Esophagus (tissue), 2 donors: ENCODE measurements at regions not wholly inside any gene's neighbourhood (a gene's known extent, or its start where the extent isn't known, plus 50 kb on each side); places are given as distances from the start of the nearest gene placed in this dataset.

ENCODE experiments used
- H3K27ac ChIP-seq, 2 donors: one replicate each; pipeline ENCODE4 v1.5.1; 2013; ENCODE audit warnings: low read depth in 2 of 2, mild to moderate bottlenecking in 2 of 2, inconsistent platforms in 1 of 2, low read length in 1 of 2, moderate library complexity in 1 of 2
- H3K27me3 ChIP-seq, 2 donors: one replicate each; pipeline ENCODE4 v1.6.1; 2013; ENCODE audit warnings: low read length in 2 of 2, control low read depth in 1 of 2, mild to moderate bottlenecking in 1 of 2; ENCODE audit not compliant: insufficient read depth in 2 of 2, control insufficient read depth in 1 of 2
- H3K36me3 ChIP-seq, 2 donors: one replicate each; pipeline ENCODE4 v1.6.1; 2013; ENCODE audit warnings: low read length in 1 of 2; ENCODE audit not compliant: control insufficient read depth in 2 of 2, insufficient read depth in 2 of 2
- H3K4me1 ChIP-seq, 2 donors: one replicate each; pipeline ENCODE4 v1.6.1; 2013; ENCODE audit warnings: low read length in 1 of 2; ENCODE audit not compliant: control insufficient read depth in 2 of 2, insufficient read depth in 2 of 2
- H3K4me3 ChIP-seq, 2 donors: one replicate each; pipeline ENCODE4 v1.5.1; 2013; ENCODE audit warnings: low read length in 2 of 2, mild to moderate bottlenecking in 2 of 2, low read depth in 1 of 2, moderate library complexity in 1 of 2
- H3K9me3 ChIP-seq, 2 donors: one replicate each; pipeline ENCODE4 v1.6.1; 2013; ENCODE audit warnings: mild to moderate bottlenecking in 2 of 2, low read depth in 1 of 2, low read length in 1 of 2, moderate library complexity in 1 of 2; ENCODE audit not compliant: control insufficient read depth in 2 of 2, insufficient read depth in 1 of 2
- WGBS, 2 donors: extraction: QIAGEN DNeasy Blood & Tissue Kit; methylation state at CpG; one replicate each; pipeline ENCODE4 v1.1.7; 2013; 5-methylcytosine and 5-hydroxymethylcytosine counted together
- donor health status: healthy with polysubstance abuse.
- donor health status: Bipolar disorder and iron deficiency.

DNA sequence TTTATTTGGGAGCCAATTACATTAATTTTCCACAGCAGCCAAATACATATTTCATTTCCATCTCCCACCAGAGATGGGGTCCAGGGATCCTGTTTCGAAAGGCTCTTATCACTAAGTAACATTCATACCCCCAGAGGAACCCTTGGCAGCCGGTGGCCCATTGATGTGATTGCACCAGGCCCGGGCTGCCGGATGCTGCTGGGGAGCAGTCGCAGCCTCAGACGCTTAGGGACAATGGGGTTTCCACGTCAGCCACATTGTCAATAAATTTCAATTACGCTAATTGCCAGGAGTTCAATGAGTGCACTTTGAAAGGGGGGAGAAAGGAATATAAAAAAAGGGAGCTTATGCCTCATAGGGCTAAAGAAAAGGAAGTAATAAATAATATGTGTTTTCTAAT is 478.8 kb upstream of the ADAMTS16 start:
- H3K9me3 ChIP-seq = peaks cover 0 to 2% of the 10 kb centered on the region in 2 donors
- no peaks in the 10 kb centered on the region for H3K27me3 ChIP-seq
- H3K36me3 ChIP-seq = no peaks in the 10 kb centered on the region
- WGBS, 2 donors = 86 to 89% methylated on average over 8 of the region's 8 CpGs
- no peak overlapping the region for H3K4me3 ChIP-seq
- no peak overlapping the region for H3K27ac ChIP-seq
- H3K4me1 ChIP-seq = no peaks in the 10 kb centered on the region

DNA sequence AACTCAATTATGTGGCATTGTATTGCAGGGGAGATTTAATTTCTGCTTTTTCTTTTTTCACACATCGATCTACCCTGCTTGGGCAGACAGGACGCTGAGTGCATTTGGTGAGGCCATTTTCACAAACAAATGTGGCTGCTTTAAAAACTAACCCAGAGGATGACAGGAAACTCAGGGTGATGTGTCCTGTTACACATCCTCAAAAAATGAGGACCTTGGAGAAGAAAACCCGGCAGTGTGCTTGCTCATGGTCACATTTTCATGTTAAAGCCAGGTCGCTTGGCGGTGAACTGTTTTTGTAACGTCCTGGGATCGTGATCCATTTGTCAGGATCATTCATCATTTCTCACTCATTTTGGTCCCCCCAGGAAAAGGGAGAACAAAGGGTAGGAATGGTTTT is 478.3 kb upstream of the ADAMTS16 start:
- H3K27me3 ChIP-seq = no peaks in the 10 kb centered on the region
- H3K4me3 ChIP-seq = no peak overlapping the region
- 68 to 69% methylated on average over 7 of the region's 7 CpGs for WGBS, 2 donors
- no peaks in the 10 kb centered on the region for H3K4me1 ChIP-seq
- H3K36me3 ChIP-seq = no peaks in the 10 kb centered on the region
- no peak overlapping the region for H3K27ac ChIP-seq
- H3K9me3 ChIP-seq = peaks cover 0 to 2% of the 10 kb centered on the region in 2 donors

DNA sequence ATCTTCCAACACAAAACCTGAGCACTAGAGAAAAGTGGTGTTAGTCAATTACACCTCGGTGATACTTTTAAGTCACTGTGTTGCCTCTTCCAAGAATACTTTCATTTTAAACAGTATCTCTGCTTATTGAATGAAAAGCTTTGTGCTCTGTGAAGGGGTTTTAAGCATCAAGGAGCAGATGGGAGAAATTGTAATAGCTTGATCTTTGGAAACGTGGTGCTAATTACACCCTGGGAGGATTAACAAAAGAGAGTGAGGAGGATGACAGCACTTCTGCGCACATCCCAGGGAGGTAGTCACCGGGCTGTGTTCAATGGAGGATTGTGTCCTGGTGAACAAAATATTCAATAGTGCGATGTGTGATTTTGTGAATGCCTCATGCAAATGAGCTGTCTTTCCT is 477.4 kb upstream of the ADAMTS16 start:
- H3K36me3 ChIP-seq = no peaks in the 10 kb centered on the region
- no peaks in the 10 kb centered on the region for H3K4me1 ChIP-seq
- H3K4me3 ChIP-seq = no peak overlapping the region
- H3K27ac ChIP-seq = no peak overlapping the region
- no peaks in the 10 kb centered on the region for H3K27me3 ChIP-seq
- 86 to 89% methylated on average over 5 of the region's 5 CpGs for WGBS, 2 donors
- peaks cover 0 to 2% of the 10 kb centered on the region in 2 donors for H3K9me3 ChIP-seq

DNA sequence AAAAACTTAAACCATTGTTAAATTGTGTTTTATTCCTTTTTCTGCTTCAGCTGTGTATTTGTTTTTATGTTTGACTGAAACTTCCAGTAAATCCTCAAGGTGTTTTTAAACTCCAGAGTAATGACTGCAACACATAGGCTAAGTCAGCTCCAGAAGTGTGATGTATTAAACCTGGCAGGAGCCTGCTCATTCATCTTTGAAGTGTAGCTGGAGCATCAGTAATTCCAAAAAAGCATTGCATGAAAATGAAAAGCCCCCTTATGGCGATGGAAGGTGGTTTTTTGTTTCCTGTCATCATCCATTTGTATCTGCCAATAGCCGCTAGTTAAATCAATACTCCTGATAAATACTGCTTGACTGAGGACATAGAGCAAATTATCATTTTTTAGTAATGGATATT is 474.2 kb upstream of the ADAMTS16 start:
- Histone ChIP-seq H3K27ac (no peak overlapping the region), H3K4me3 (no peak overlapping the region), H3K9me3 (no peaks in the 10 kb centered on the region), H3K4me1 (no peaks in the 10 kb centered on the region), H3K27me3 (no peaks in the 10 kb centered on the region), H3K36me3 (no peaks in the 10 kb centered on the region)
- 76 to 84% methylated on average over 2 of the region's 2 CpGs for WGBS, 2 donors

DNA sequence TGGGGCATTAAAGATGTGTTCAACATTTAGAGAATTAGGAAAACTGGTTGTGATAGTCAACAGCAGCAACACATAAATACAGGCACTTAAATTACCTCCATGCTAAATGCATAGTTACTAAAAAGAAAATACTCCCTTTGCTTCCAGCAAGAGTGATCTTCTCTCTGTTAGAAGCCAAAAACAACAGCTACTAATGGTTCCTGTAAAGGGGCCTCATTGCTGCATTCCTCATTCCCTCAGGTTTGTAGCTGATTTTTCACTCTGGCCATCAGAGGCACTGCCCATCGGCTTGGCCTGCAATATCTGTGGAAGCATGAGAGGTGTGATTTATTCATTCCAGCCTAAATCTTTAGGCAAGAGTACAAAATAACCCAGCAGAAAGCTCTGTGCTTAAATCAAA is 466.0 kb upstream of the ADAMTS16 start:
- no peaks in the 10 kb centered on the region for H3K27me3 ChIP-seq
- no peaks in the 10 kb centered on the region for H3K9me3 ChIP-seq
- WGBS, 2 donors = 30 to 52% methylated on average over 1 of the region's 1 CpG
- no peak overlapping the region for H3K27ac ChIP-seq
- H3K4me3 ChIP-seq = no peak overlapping the region
- H3K4me1 ChIP-seq = no peaks in the 10 kb centered on the region
- no peaks in the 10 kb centered on the region for H3K36me3 ChIP-seq

DNA sequence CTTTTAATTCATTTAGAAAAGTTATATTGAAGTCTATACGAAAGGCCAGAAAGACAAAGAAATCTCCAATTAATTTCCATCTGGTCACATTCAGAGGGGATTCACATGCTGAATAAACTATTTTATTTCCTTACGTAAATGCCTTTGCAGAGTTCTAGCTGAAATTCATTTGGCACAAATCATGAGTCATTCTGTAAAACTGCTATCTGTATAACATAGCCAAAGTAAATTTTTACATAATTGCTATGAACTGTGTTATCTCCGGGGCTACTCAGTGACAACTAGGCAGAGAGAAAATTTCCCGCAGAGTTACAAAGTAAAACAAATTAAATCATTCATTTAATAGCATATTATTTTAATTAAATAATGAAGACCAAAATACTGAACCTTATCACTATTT is 463.2 kb upstream of the ADAMTS16 start:
- H3K36me3 ChIP-seq = no peaks in the 10 kb centered on the region
- no peaks in the 10 kb centered on the region for H3K9me3 ChIP-seq
- no peak overlapping the region for H3K4me3 ChIP-seq
- WGBS, 2 donors = 63% methylated on average over 4 of the region's 4 CpGs
- H3K27ac ChIP-seq = no peak overlapping the region
- H3K27me3 ChIP-seq = no peaks in the 10 kb centered on the region
- no peaks in the 10 kb centered on the region for H3K4me1 ChIP-seq

DNA sequence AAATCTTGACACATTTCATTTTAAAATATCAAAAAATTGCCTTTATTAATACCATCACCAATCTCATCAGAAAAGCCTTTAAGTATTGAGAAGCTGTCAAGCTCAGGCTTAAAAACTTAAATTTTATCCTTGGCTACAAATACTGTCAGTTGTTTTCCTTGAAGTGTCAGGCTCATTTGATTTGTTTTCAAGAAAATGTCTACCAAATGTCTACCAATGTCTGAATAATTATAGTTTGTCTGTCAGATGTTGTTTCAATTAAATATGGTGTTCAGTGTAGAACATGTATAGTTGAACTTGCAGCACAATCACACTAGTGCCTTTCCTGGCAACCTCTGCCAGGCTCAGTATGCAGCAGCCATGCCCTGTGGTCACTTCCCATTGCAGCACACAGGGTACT is 455.2 kb upstream of the ADAMTS16 start:
- H3K9me3 ChIP-seq = no peaks in the 10 kb centered on the region
- H3K4me3 ChIP-seq = no peak overlapping the region
- H3K27me3 ChIP-seq = no peaks in the 10 kb centered on the region
- no peaks in the 10 kb centered on the region for H3K36me3 ChIP-seq
- H3K4me1 ChIP-seq = no peaks in the 10 kb centered on the region
- no peak overlapping the region for H3K27ac ChIP-seq

DNA sequence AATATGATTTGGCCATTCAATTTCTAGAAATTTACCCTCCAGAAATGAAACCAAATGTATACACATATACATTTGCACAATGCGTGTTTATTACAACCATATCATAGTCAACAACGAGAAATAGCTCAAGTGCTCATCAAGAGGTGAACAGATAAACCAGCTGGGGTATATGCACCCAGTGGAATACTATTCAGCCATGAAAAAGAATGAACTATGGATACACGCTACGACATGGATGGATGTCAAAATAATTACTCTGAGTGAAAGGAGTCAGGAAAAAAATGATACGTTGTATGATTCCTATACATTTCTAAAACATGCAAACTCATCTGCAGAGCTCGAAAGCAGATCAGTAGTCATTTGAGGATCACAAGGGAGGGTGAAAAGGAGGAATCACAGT is 441.5 kb upstream of the ADAMTS16 start:
- Histone ChIP-seq H3K27me3 (no peaks in the 10 kb centered on the region), H3K9me3 (no peaks in the 10 kb centered on the region), H3K4me1 (no peaks in the 10 kb centered on the region), H3K36me3 (no peaks in the 10 kb centered on the region), H3K4me3 (no peak overlapping the region), H3K27ac (no peak overlapping the region)
- 86 to 88% methylated on average over 6 of the region's 6 CpGs for WGBS, 2 donors

DNA sequence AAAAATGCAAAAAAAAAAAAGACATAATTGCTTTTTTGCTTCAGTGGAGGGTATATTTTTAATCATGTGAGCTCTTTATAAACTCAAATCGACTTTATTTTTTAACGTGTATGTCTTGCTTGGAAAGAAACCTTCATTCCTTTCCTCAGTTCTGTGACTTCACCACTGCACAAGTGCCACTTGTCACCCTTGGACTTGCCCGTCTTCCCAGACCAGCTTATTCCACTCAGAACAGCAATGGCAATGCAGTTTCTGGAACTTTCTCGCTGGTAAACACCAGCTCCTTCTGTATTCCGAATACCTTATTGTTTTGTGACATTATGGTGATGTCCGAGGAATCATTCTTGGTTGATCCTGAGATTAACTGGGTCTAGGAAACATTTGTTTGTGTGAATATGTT is 440.5 kb upstream of the ADAMTS16 start:
- Histone ChIP-seq H3K27me3 (no peaks in the 10 kb centered on the region), H3K9me3 (no peaks in the 10 kb centered on the region), H3K36me3 (no peaks in the 10 kb centered on the region), H3K4me3 (no peak overlapping the region), H3K27ac (no peak overlapping the region), H3K4me1 (no peaks in the 10 kb centered on the region)
- WGBS, 2 donors = 63 to 75% methylated on average over 6 of the region's 6 CpGs

DNA sequence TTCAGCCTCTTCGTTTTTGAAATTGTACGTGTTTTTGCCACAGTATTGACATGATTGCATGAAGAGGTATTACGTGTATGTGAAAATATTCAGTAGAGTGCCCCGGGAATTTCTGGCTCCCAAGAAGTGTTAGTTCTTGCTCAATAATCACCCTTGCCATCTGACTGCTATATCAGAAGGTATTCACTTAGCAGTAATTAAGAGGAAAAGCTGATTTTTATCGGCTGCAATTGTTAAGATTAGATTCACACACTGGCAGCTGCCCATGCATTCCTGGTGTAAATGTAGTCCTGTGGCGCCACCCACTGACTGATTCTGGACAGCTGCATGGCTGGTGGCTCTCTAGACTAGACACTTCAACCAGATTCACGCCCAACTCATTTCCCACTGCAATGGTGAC is 440.1 kb upstream of the ADAMTS16 start:
- no peak overlapping the region for H3K4me3 ChIP-seq
- H3K4me1 ChIP-seq = no peaks in the 10 kb centered on the region
- H3K36me3 ChIP-seq = no peaks in the 10 kb centered on the region
- H3K27ac ChIP-seq = no peak overlapping the region
- H3K27me3 ChIP-seq = no peaks in the 10 kb centered on the region
- 23 to 26% methylated on average over 7 of the region's 7 CpGs for WGBS, 2 donors
- no peaks in the 10 kb centered on the region for H3K9me3 ChIP-seq
